ENCODE measurements at regions not wholly inside any gene's neighbourhood (a gene's known extent, or its start where the extent isn't known, plus 50 kb on each side); places are given as distances from the start of the nearest gene placed in this dataset.
A peak's percentile ranks its signal among the peaks of the same experiment; 100 is the strongest.
"Not testable (repeated sequence)": the region's sequence is repeated elsewhere in the genome, so short reads cannot be mapped to it uniquely, and the experiment has no call there.

DNA sequence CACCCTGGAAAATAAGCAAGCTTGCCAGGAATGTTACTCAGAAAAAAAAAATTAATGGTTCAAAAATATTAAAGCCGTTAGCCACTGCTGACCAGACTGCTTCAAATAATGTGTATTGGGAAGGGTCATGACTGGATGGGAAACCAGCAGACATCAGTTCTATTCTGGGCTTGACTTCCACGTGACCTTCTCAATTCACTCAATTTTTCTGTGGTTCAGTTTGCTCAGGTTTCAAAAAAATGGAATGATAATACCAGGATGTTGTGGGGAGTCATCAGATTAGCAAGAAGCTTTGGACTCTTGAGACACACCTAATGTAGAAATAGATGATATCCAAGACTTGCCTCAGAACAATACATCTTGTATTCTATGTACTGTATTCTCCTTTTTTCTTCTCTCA lies 541.9 kb upstream of the BOD1L1 start:
- peak; percentile 73 for DNase-seq (ENCODE audit: low read depth)
- no peak overlapping the region for H3K4me3 ChIP-seq (ENCODE audit: control insufficient read depth, low read depth, low read length)
- TF ChIP-seq, protein P1, sequence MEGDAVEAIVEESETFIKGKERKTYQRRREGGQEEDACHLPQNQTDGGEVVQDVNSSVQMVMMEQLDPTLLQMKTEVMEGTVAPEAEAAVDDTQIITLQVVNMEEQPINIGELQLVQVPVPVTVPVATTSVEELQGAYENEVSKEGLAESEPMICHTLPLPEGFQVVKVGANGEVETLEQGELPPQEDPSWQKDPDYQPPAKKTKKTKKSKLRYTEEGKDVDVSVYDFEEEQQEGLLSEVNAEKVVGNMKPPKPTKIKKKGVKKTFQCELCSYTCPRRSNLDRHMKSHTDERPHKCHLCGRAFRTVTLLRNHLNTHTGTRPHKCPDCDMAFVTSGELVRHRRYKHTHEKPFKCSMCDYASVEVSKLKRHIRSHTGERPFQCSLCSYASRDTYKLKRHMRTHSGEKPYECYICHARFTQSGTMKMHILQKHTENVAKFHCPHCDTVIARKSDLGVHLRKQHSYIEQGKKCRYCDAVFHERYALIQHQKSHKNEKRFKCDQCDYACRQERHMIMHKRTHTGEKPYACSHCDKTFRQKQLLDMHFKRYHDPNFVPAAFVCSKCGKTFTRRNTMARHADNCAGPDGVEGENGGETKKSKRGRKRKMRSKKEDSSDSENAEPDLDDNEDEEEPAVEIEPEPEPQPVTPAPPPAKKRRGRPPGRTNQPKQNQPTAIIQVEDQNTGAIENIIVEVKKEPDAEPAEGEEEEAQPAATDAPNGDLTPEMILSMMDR (conservative IDR thresholded peaks at IDR 0.05; ENCODE audit: control insufficient read depth, insufficient read depth, low read depth, low read length): no peak

DNA sequence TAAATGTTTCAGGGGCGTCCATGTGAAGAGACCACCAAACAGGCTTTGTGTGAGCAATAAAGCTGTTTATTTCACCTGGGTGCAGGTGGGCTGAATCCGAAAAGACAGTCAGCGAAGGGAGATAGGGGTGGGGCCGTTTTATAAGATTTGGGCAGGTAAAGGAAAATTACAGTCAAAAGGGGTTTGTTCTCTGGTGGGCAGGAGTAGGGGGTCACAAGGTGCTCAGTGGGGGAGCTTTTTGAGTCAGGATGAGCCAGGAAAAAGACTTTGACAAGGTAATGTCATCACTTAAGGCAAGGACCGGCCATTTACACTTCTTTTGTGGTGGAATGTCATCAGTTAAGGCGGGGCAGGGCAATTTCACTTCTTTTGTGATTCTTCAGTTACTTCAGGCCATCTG lies 542.4 kb upstream of the BOD1L1 start:
- H3K4me3 ChIP-seq (ENCODE audit: control insufficient read depth, low read depth, low read length); DNase-seq (ENCODE audit: low read depth): not testable (repeated sequence)

DNA sequence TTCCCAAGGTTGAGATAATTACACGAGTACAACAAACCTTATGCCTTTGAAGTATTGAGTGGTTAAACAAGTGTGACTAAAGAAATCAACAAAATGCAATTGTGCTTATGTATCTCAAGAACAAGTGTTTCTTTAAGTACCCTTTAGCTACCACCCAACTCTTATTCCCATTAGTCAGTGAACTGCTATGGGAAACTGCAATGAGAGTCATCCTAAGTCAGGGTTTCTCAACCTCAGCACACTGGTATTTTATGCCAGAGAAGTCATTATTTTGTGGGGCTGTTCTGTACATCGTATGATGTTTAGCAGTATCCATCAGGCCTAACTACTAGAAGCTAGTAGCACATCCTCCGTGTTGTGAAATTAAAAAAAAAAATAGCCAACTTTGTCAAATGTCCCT lies 549.1 kb upstream of the BOD1L1 start:
- DNase-seq (ENCODE audit: low read depth): peak; percentile 29
- no peak overlapping the region for H3K4me3 ChIP-seq (ENCODE audit: control insufficient read depth, low read depth, low read length)
- TF ChIP-seq, protein P1 (conservative IDR thresholded peaks at IDR 0.05; ENCODE audit: control insufficient read depth, insufficient read depth, low read depth, low read length): no peak

DNA sequence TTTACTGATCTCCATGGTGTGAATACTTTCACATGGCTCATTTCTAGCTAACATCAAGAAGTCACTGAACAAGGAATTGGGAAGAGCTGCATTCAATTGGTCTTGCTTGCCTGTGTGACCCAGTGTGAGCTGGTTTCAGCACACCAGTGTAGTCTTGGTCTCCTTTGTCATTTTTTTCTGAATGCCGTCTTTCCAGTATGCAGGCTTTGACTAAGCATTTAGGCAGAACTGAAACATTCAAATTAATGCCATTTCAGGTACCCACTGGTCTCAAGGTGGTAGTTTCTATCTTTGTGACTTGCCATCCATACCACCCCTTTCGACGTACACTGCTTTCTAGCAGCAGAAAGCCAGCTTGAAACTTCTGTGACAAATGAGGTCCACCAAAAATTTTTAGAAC lies 550.5 kb upstream of the BOD1L1 start:
- TF ChIP-seq, protein P1 (conservative IDR thresholded peaks at IDR 0.05; ENCODE audit: control insufficient read depth, insufficient read depth, low read depth, low read length): no peak
- DNase-seq (ENCODE audit: low read depth): no peak
- no peak overlapping the region for H3K4me3 ChIP-seq (ENCODE audit: control insufficient read depth, low read depth, low read length)

DNA sequence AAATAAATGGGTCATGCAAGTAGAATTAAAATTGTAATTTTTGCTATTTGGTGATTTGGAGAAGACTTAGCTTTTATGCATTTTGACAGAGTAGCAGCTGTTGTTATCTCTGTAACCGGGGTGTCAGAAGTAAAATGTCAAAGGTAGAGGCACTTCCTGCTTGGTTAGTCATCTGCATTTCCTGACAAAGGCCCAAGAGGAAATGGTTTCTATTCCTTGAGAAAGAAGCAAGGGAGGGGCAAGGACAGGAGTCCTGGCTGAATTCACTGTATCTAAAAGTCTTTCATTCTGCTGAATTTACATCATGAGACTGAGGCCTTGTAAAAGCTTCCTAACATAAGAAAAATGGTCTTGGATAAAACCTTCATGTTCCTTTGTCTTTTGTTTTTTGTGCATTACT lies 550.9 kb upstream of the BOD1L1 start:
- TF ChIP-seq, protein P1 (conservative IDR thresholded peaks at IDR 0.05; ENCODE audit: control insufficient read depth, insufficient read depth, low read depth, low read length): no peak
- DNase-seq (ENCODE audit: low read depth): peak; percentile 61
- H3K4me3 ChIP-seq (ENCODE audit: control insufficient read depth, low read depth, low read length): no peak overlapping the region

DNA sequence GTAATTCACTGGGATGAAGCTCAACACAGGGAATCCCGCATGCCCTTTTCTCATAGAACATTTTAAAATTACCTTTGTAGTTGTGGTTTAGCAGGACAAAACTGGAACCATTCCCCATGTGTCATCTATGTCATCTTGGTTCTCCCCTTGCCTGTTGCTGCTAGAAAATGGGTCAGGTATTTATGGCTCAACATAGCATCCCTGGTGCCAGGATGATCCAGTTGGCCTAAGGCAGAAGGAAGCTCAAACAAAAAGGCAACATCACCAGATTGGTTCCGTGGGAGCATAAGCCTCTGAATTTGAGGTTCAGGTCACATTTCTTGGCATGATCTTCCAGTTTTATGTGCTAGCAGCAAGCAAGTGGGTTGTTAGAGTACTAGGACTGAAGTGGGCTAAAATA lies 552.6 kb upstream of the BOD1L1 start:
- TF ChIP-seq, protein P1 (conservative IDR thresholded peaks at IDR 0.05; ENCODE audit: control insufficient read depth, insufficient read depth, low read depth, low read length): no peak
- no peak overlapping the region for H3K4me3 ChIP-seq (ENCODE audit: control insufficient read depth, low read depth, low read length)
- DNase-seq (ENCODE audit: low read depth): no peak

DNA sequence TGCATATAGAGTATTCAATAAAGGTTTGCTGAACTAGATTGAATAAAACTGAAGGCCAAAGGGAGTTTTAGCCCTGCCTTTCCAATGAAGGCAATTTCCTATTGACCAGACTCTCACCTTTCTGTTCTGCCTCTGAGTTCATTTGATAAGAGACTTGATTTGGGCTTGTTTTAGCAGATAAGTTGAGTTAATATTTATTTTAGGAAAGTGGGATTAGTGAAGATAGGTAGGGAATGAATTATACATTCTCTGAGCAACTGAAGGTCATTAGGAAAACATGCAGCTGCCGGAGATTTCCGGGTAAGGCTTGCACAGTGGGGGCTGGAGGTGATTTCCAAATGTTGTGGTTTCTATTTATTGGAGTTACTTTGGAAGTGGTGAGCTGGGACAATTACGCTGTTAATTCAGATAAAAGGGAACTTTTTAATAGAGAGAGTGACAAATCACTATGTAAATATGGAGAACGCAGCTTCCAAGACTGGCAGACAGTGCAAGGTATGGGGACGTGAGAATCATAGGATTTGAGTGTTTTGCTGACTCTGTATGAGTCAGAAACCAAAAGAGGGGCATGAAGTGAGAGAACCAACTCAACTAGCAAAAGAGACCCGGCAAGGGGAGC lies 553.6 kb upstream of the BOD1L1 start:
- DNase-seq (ENCODE audit: low read depth): no peak
- no peak overlapping the region for H3K4me3 ChIP-seq (ENCODE audit: control insufficient read depth, low read depth, low read length)

More for the DNA sequence above, 553.6 kb upstream of the BOD1L1 start:
- TF ChIP-seq, protein P1 (conservative IDR thresholded peaks at IDR 0.05; ENCODE audit: control insufficient read depth, insufficient read depth, low read depth, low read length): no peak

Data from fibroblast of mammary gland (primary cell).